KMS-11 (cell line): ENCODE measurements at regions not wholly inside any gene's neighbourhood (a gene's known extent, or its start where the extent isn't known, plus 50 kb on each side); places are given as distances from the start of the nearest gene placed in this dataset.
A peak's percentile ranks its signal among the peaks of the same experiment; 100 is the strongest.

ENCODE experiments used
- H2AFZ ChIP-seq: fragments of 200-600 bp; sonication (generic); 2 replicates; pipeline ENCODE4 v1.6.1; 2016; ENCODE audit warnings: antibody characterized with exemption, mixed run types, low read depth
- H3K27ac ChIP-seq: fragments of 200-600 bp; sonication (generic); 2 replicates; pipeline ENCODE4 v1.6.1; 2016; ENCODE audit warnings: mild to moderate bottlenecking, mixed run types
- H3K27me3 ChIP-seq: fragments of 200-600 bp; sonication (generic); 2 replicates; pipeline ENCODE4 v1.6.1; 2017; ENCODE audit warnings: mild to moderate bottlenecking, low read depth, mixed run types, moderate library complexity; ENCODE audit not compliant: insufficient read depth
- H3K36me3 ChIP-seq: fragments of 200-600 bp; sonication (generic); 2 replicates; pipeline ENCODE4 v1.6.1; 2017; ENCODE audit warnings: mild to moderate bottlenecking, mixed run types; ENCODE audit not compliant: insufficient read depth
- H3K4me1 ChIP-seq: fragments of 200-600 bp; sonication (generic); 2 replicates; pipeline ENCODE4 v1.6.1; 2016; ENCODE audit warnings: mild to moderate bottlenecking, low read depth, mixed run types; ENCODE audit not compliant: poor library complexity, severe bottlenecking
- H3K4me2 ChIP-seq: fragments of 200-600 bp; sonication (generic); 2 replicates; pipeline ENCODE4 v1.7.0; 2016; ENCODE audit warnings: mild to moderate bottlenecking, mixed run types
- H3K4me3 ChIP-seq: fragments of 200-600 bp; sonication (generic); IDR thresholded peaks from 2 replicates; pipeline ENCODE4 v1.6.1; 2017; ENCODE audit warnings: low read depth, low read length, mixed read lengths; ENCODE audit not compliant: insufficient read depth
- H3K79me2 ChIP-seq: fragments of 200-600 bp; sonication (generic); 2 replicates; pipeline ENCODE4 v1.6.1; 2016; ENCODE audit warnings: low read depth, mixed run types; ENCODE audit not compliant: insufficient read depth
- H3K9ac ChIP-seq: fragments of 200-600 bp; sonication (generic); 2 replicates; pipeline ENCODE4 v1.6.1; 2016; ENCODE audit warnings: mild to moderate bottlenecking, mixed run types
- H4K20me1 ChIP-seq: fragments of 200-600 bp; sonication (generic); 2 replicates; pipeline ENCODE4 v1.6.1; 2016; ENCODE audit warnings: mild to moderate bottlenecking, mixed run types; ENCODE audit not compliant: insufficient read depth
- CTCF ChIP-seq: fragments of 200-600 bp; sonication (generic); conservative IDR thresholded peaks from 2 replicates; pipeline ENCODE4 v1.6.1; 2017; ENCODE audit warnings: low read depth, mild to moderate bottlenecking, antibody characterized with exemption, low read length, moderate library complexity, mixed read lengths

DNA sequence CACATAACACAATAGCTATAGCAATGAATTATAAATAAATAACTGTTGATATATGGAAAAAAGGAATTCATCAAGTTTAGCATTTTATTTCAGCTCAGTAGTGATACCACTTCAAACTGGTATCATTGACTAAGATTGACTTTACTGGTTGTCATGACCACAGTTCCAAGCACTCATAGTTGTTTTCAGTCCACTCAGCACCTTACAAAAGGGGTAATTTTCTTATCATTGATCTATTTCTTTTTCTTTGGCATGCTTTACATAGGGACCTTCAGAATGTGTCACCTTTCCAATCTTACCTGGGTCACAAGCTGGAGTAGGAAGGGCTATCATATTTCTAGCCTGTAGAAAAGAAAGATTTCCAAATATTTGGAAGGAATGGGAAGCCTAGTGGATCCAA, 275.5 kb upstream of the TMEM229A start:
- no peak for TF ChIP-seq CTCF
- Histone ChIP-seq H3K4me2 (no peak overlapping the region), H3K36me3 (no peaks in the 10 kb centered on the region), H3K79me2 (no peaks in the 10 kb centered on the region), H3K27me3 (no peaks in the 10 kb centered on the region), H4K20me1 (no peaks in the 10 kb centered on the region), H2AFZ (no peak overlapping the region), H3K4me1 (peaks cover 4% of the 10 kb centered on the region), H3K9ac (no peak overlapping the region), H3K4me3 (no peak overlapping the region), H3K27ac (no peak overlapping the region)

DNA sequence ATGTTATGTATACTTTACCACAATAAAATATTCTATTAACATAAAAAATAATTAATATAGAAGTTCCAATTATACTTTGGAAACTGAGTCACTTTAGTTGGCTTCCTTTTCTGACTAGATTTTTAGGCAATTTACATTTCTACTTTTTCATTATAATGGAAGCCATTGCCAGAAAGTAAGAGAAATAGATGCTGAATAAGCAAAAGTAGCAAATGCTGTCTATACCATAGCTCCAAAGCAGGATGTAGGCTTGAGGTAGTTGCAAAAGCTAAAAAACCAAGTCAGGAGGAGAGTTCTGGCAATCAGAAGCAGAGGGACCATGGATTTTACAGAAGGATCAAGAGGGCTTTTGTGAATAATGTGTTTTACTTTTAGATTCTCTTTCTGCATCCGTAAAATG, 262.4 kb upstream of the TMEM229A start:
- no peaks in the 10 kb centered on the region for H3K27me3 ChIP-seq
- H2AFZ ChIP-seq = no peak overlapping the region
- TF ChIP-seq CTCF = no peak
- H3K36me3 ChIP-seq = no peaks in the 10 kb centered on the region
- H3K79me2 ChIP-seq = no peaks in the 10 kb centered on the region
- H3K4me3 ChIP-seq = no peak overlapping the region
- H3K9ac ChIP-seq = no peak overlapping the region
- H3K4me1 ChIP-seq = no peaks in the 10 kb centered on the region
- H3K4me2 ChIP-seq = no peak overlapping the region
- H4K20me1 ChIP-seq = no peaks in the 10 kb centered on the region
- H3K27ac ChIP-seq = no peak overlapping the region

GRCh38 chr7:124284937-124285336, 252.1 kb upstream of the TMEM229A start:
- Histone ChIP-seq H3K4me1 (no peaks in the 10 kb centered on the region), H2AFZ (no peak overlapping the region), H3K36me3 (no peaks in the 10 kb centered on the region), H3K27ac (no peak overlapping the region), H3K27me3 (no peaks in the 10 kb centered on the region), H3K79me2 (no peaks in the 10 kb centered on the region), H3K4me3 (no peak overlapping the region), H3K4me2 (no peak overlapping the region), H3K9ac (no peak overlapping the region), H4K20me1 (no peaks in the 10 kb centered on the region)
- TF ChIP-seq CTCF = no peak

DNA sequence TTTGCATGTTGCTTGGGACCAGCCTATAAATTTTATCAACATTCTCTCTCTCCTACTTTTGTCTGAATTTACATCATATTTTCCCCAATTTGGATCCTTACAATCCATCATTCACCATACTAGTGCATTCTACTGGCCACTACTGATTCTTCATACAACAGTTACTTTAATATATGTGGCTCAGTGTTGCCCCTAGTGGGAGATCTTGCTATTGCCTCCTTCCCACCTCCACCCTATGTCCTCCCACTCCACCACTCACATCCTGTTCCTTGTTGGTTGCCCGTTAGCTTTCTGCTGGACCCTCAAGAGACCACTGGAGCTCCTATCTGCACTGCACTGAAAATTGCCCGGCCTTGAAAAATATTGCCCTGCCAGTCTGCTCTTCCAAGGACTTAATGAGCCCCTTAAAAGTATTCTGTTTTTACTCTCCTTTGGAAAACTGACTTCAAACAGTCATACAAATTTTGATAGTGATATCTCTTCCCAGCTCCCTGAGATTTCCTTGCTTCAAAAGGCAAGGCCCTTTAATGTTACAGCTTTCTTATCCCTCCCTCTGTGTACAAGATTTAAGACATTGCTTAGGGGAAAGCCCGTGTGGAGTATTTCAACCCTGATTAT, 243.2 kb upstream of the TMEM229A start:
- no peaks in the 10 kb centered on the region for H3K36me3 ChIP-seq
- H3K79me2 ChIP-seq = no peaks in the 10 kb centered on the region
- no peak overlapping the region for H3K27ac ChIP-seq
- no peaks in the 10 kb centered on the region for H4K20me1 ChIP-seq
- H3K4me2 ChIP-seq = no peak overlapping the region
- H2AFZ ChIP-seq = no peak overlapping the region
- H3K9ac ChIP-seq = no peak overlapping the region
- no peaks in the 10 kb centered on the region for H3K4me1 ChIP-seq
- peak; percentile 88 for TF ChIP-seq CTCF
- H3K4me3 ChIP-seq = no peak overlapping the region
- no peaks in the 10 kb centered on the region for H3K27me3 ChIP-seq
